Psoas muscle (tissue), 7 donors: ENCODE measurements at regions not wholly inside any gene's neighbourhood (a gene's known extent, or its start where the extent isn't known, plus 50 kb on each side); places are given as distances from the start of the nearest gene placed in this dataset.
"Not testable (repeated sequence)": the region's sequence is repeated elsewhere in the genome, so short reads cannot be mapped to it uniquely, and the experiment has no call there.

ENCODE experiments used
- ATAC-seq, 4 donors: fragments of 200-7000 bp; cut with Tn5 transposase; one replicate each; pipeline ENCODE4 v1.9.1; 2020; ENCODE audit warnings: moderate library complexity in 3 of 4, mild to moderate bottlenecking in 2 of 4
- DNase-seq, 2 donors: peaks; one replicate each; pipeline ENCODE4 v3.0.0-alpha.2; 2020
- H3K27ac ChIP-seq: fragments of 200-600 bp; one replicate; pipeline ENCODE4 v1.8.0; 2022
- H3K27me3 ChIP-seq, 3 donors: fragments of 200-600 bp in 1 of 3; one replicate each; pipeline versions ENCODE4 v1.6.1 to v1.8.0; 2013 to 2022; ENCODE audit warnings: low read length in 2 of 3, mild to moderate bottlenecking in 2 of 3, moderate library complexity in 1 of 3; ENCODE audit not compliant: insufficient read depth in 3 of 3
- H3K36me3 ChIP-seq, 2 donors: fragments of 200-600 bp in 1 of 2; one replicate each; pipeline versions ENCODE4 v1.6.1 to v1.8.0; 2013 to 2022; ENCODE audit warnings: low read depth in 1 of 2, mild to moderate bottlenecking in 1 of 2, moderate library complexity in 1 of 2; ENCODE audit not compliant: insufficient read depth in 1 of 2
- H3K4me1 ChIP-seq: fragments of 200-600 bp; one replicate; pipeline ENCODE4 v1.8.0; 2022
- H3K4me3 ChIP-seq: fragments of 200-600 bp; one replicate; pipeline ENCODE4 v1.8.0; 2022; ENCODE audit warnings: mild to moderate bottlenecking
- H3K9me3 ChIP-seq: fragments of 200-600 bp; one replicate; pipeline ENCODE4 v1.8.0; 2022
- WGBS, 3 donors: extraction: QIAGEN DNeasy Blood & Tissue Kit; methylation state at CpG; one replicate each; pipeline versions ENCODE4 v1.1.6 to v1.1.7; 2013; 5-methylcytosine and 5-hydroxymethylcytosine counted together
- intact Hi-C, 2 donors: fragments of 100-400 bp; cut with DNase I; formaldehyde crosslinking; loops; one replicate each; pipeline versions ENCODE4 v1.11.0 to v1.14.2; 2022
- TF ChIP-seq, protein P1 (sequence below): fragments of 200-600 bp; IDR thresholded peaks from one replicate; pipeline ENCODE4 v1.8.0; 2022; ENCODE audit warnings: antibody characterized with exemption
- donor health status: healthy with polysubstance abuse.
- donor health status: DM: no; HTN: no; CAD: no; lungs with moderate emphysema.
- donor health status: Bipolar disorder and iron deficiency.
- donor health status: healthy.
- donor health status: DM: yes; HTN: yes; CAD: no.
- donor health status: DM: no; HTN: no; CAD: no.
- donor health status: DM: yes; HTN: yes; CAD: no.

DNA sequence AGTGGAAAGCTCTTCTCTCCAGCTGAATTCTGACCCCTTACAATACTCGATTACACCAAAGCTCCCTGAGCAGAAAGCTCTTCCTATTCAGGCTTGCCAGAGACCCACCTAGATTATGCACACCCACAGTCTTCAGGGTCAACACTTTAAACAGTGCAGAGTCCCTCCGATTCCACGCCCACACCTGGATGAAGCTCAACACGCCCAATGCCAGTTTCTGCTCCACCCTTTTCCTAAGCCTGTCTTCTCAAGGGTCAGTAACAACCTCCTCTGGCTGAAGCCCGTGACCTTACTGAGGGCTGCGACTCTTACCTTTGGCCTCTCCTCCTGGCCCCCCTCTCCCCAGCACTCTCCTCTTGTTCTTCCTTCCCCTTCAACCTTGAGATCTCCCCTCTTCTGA, 492.0 kb upstream of the SALL3 start:
- Histone ChIP-seq H3K9me3 (no peaks in the 10 kb centered on the region), H3K4me1 (no peaks in the 10 kb centered on the region), H3K4me3 (no peak overlapping the region), H3K36me3 (no peaks in the 10 kb centered on the region), H3K27me3 (no peaks in the 10 kb centered on the region), H3K27ac (no peak overlapping the region)
- DNase-seq (no peak), ATAC-seq (no peak)
- TF ChIP-seq, protein P1, sequence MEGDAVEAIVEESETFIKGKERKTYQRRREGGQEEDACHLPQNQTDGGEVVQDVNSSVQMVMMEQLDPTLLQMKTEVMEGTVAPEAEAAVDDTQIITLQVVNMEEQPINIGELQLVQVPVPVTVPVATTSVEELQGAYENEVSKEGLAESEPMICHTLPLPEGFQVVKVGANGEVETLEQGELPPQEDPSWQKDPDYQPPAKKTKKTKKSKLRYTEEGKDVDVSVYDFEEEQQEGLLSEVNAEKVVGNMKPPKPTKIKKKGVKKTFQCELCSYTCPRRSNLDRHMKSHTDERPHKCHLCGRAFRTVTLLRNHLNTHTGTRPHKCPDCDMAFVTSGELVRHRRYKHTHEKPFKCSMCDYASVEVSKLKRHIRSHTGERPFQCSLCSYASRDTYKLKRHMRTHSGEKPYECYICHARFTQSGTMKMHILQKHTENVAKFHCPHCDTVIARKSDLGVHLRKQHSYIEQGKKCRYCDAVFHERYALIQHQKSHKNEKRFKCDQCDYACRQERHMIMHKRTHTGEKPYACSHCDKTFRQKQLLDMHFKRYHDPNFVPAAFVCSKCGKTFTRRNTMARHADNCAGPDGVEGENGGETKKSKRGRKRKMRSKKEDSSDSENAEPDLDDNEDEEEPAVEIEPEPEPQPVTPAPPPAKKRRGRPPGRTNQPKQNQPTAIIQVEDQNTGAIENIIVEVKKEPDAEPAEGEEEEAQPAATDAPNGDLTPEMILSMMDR, result no peak
- 87 to 91% (median 87%) methylated on average over 6 of the region's 6 CpGs for WGBS, 3 donors
- intact Hi-C loops, result no loop called here

DNA sequence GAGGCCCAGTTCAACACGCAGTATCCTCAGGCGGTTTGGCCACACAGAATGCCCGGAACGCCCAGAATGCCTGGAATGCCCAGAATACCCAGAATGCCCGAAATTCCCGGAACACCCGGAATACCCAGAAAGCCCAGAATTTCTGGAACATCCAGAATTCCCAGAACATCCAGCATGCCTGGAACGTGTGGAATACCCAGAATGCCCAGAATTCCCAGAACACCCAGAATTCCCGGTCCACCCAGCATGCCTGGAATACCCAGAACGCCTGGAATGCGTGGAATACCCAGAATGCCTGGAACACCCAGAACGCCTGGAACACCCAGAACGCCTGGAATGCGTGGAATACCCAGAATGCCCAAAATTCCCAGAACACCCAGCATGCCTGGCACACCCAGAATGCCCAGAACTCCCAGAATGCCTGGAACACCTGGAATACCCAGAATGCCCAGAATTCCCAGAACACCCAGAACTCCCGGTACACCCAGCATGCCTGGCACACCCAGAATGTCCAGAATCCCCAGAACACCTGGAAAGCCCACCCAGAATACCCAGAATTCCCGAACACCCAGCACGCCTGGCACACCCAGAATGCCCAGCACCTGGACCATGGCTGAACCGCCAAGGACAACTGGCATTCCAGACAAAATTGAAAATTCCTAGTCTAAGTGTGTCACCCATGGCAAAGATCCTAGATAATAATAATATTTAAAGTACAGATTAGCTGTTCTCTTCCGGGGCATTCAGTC, 487.4 kb upstream of the SALL3 start:
- intact Hi-C loops, result no loop called here
- no peaks in the 10 kb centered on the region for H3K27me3 ChIP-seq
- TF ChIP-seq, protein P1, result no peak
- H3K4me1 ChIP-seq, result no peaks in the 10 kb centered on the region
- ATAC-seq (no peak), DNase-seq (no peak)
- H3K9me3 ChIP-seq, result no peaks in the 10 kb centered on the region
- H3K4me3 ChIP-seq, result no peak overlapping the region
- H3K27ac ChIP-seq, result no peak overlapping the region
- no peaks in the 10 kb centered on the region for H3K36me3 ChIP-seq
- WGBS, 3 donors, result 74 to 80% (median 78%) methylated on average over 19 of the region's 19 CpGs

DNA sequence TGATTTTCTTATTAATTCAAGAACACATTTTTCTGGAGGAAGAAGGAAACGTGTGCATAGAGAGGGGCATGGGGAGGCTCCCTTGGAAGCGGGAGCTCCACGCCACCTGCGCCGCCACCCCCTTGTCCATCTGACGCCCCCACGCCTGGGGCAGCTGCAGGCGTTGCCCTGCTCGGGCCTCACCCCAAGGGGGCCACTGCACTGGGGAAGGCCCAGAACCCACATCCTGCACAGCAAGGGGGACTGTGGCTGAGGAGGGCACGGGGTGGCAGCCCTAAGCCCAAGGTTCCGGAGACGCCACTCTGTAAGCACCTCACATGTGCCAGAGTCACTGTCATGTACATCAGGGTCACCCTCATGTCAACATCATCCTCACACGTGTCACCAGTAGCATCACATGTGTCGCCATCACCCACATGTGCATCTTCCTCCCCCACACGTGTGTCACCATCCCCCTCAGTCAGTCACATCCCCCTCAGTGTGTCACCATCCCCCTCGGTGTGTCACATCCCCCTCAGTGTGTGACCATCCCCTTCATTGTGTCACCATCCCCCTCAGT, 486.7 kb upstream of the SALL3 start:
- Histone ChIP-seq H3K9me3 (no peaks in the 10 kb centered on the region), H3K27ac (no peak overlapping the region), H3K27me3 (no peaks in the 10 kb centered on the region), H3K4me1 (no peaks in the 10 kb centered on the region), H3K36me3 (no peaks in the 10 kb centered on the region), H3K4me3 (no peak overlapping the region)
- ATAC-seq (no peak), DNase-seq (no peak)
- 85 to 89% (median 89%) methylated on average over 16 of the region's 16 CpGs for WGBS, 3 donors
- intact Hi-C loops, result no loop called here
- TF ChIP-seq, protein P1, result no peak

DNA sequence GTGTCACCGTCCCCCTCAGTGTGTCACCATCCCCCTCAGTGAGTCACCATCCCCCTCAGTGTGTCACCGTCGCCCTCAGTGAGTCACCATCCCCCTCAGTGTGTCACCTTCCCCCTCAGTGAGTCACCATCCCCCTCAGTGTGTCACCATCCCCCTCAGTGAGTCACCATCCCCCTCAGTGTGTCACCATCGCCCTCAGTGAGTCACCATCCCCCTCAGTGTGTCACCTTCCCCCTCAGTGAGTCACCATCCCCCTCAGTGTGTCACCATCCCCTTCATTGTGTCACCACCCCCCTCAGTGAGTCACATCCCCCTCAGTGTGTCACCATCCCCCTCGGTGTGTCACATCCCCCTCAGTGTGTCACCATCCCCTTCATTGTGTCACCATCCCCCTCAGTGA, 486.1 kb upstream of the SALL3 start:
- H3K9me3 ChIP-seq, DNase-seq, H3K4me3 ChIP-seq, H3K4me1 ChIP-seq, intact Hi-C loops, H3K27me3 ChIP-seq, H3K27ac ChIP-seq, ATAC-seq, H3K36me3 ChIP-seq: not testable (repeated sequence)
- 44 to 50% (median 45%) methylated on average over 3 to 5 of the region's 5 CpGs for WGBS, 3 donors

DNA sequence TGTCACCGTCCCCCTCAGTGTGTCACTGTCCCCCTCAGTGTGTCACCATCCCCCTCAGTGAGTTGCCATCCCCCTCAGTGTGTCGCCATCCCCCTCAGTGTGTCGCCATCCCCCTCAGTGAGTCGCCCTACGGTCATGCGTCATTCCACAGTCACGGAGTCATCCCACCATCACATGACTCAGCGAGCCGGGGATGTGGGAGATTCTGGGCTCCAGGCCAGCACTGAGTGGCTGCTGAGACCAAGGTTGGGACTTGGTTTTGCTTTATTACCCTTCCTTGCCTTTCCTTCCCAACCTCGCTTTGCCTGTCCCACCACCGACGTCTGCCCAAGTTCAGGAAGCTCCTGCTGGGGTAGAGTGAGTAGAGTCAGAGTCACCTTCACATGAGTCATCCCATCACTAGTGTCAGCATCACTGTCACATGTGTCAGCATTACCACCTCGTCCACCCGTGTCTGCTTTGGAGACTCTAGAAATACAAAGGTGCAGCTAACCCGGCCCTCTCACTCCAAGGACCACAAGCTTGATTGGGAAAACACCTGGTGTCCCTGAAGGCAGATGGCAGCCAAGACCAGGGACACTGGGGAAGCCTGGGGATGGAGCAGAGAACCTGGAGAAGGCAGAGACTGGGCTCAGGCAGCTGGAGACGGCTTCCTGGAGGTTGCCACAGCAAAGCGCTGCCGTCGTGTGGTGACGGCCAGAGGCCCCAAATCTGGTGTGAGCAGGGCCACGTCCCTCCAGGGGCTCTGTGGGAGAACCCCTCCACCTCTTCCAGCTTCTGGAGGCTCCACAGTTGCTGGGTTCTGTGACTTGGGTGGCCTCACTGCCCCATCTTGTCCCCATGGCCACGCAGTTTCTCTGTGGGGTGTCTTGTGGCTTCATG, 485.2 kb upstream of the SALL3 start:
- no peak for ATAC-seq
- 71 to 75% (median 73%) methylated on average over 22 of the region's 22 CpGs for WGBS, 3 donors
- intact Hi-C loops, result no loop called here
- H3K9me3 ChIP-seq, result no peaks in the 10 kb centered on the region
- H3K4me3 ChIP-seq, result no peak overlapping the region
- DNase-seq, result no peak
- H3K27me3 ChIP-seq, result no peaks in the 10 kb centered on the region
- H3K36me3 ChIP-seq, result no peaks in the 10 kb centered on the region
- H3K4me1 ChIP-seq, result no peaks in the 10 kb centered on the region
- TF ChIP-seq, protein P1, result no peak
- no peak overlapping the region for H3K27ac ChIP-seq
